Esophagus muscularis mucosa (tissue), 4 donors: ENCODE measurements at regions not wholly inside any gene's neighbourhood (a gene's known extent, or its start where the extent isn't known, plus 50 kb on each side); places are given as distances from the start of the nearest gene placed in this dataset.

Experiments
- EP300 ChIP-seq: sonication (generic); formaldehyde crosslinking; IDR thresholded peaks from one replicate; pipeline ENCODE4 v1.6.1; 2017; ENCODE audit warnings: antibody characterized with exemption
- POLR2A ChIP-seq: fragments of 450-650 bp; IDR thresholded peaks from one replicate; pipeline ENCODE4 v1.6.1; 2017; ENCODE audit warnings: antibody characterized with exemption, moderate library complexity, mild to moderate bottlenecking, low read depth
- POLR2AphosphoS5 ChIP-seq, 2 donors: sonication (generic); formaldehyde crosslinking; IDR thresholded peaks; one replicate each; pipeline ENCODE4 v1.6.1; 2017; ENCODE audit warnings: antibody characterized with exemption in 2 of 2
- TF ChIP-seq, protein P1 (sequence below), 3 experiments: fragments of 200-600 bp in 2 of 3; fragments of 450-650 bp in 1 of 3; sonication (generic) in 2 of 3; IDR thresholded peaks; one replicate each; pipeline ENCODE4 v1.5.1; 2017 to 2019; ENCODE audit warnings: antibody characterized with exemption in 3 of 3, mild to moderate bottlenecking in 2 of 3, moderate library complexity in 1 of 3

DNA sequence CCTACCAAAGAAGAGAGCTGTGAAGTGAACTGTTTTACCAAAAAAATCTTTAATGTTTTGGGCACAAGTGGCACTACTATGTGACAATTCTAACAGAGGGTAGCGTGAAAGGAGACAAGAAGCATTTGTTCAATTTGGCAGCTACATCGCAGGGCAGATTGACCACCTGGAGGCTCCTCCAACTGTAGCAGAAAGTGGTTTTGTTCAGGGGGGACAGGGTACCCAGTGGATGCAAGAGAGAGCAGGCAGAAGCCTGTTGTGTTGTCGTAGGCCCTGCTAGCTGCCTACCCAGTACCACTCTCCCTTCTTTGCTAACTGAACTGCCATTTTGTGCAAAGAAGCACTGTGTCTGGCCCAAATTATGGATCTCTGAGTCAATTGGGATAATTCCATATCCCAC is 54.8 kb upstream of the SYN2 start:
- no peak for TF ChIP-seq EP300
- TF ChIP-seq POLR2AphosphoS5 (IDR thresholded peaks at IDR 0.05) = no peak
- no peak for TF ChIP-seq POLR2A
- TF ChIP-seq, protein P1, sequence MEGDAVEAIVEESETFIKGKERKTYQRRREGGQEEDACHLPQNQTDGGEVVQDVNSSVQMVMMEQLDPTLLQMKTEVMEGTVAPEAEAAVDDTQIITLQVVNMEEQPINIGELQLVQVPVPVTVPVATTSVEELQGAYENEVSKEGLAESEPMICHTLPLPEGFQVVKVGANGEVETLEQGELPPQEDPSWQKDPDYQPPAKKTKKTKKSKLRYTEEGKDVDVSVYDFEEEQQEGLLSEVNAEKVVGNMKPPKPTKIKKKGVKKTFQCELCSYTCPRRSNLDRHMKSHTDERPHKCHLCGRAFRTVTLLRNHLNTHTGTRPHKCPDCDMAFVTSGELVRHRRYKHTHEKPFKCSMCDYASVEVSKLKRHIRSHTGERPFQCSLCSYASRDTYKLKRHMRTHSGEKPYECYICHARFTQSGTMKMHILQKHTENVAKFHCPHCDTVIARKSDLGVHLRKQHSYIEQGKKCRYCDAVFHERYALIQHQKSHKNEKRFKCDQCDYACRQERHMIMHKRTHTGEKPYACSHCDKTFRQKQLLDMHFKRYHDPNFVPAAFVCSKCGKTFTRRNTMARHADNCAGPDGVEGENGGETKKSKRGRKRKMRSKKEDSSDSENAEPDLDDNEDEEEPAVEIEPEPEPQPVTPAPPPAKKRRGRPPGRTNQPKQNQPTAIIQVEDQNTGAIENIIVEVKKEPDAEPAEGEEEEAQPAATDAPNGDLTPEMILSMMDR (IDR thresholded peaks at IDR 0.05) = no peak
